ENCODE measurements at regions not wholly inside any gene's neighbourhood (a gene's known extent, or its start where the extent isn't known, plus 50 kb on each side); places are given as distances from the start of the nearest gene placed in this dataset.
A peak's percentile ranks its signal among the peaks of the same experiment; 100 is the strongest.

DNA sequence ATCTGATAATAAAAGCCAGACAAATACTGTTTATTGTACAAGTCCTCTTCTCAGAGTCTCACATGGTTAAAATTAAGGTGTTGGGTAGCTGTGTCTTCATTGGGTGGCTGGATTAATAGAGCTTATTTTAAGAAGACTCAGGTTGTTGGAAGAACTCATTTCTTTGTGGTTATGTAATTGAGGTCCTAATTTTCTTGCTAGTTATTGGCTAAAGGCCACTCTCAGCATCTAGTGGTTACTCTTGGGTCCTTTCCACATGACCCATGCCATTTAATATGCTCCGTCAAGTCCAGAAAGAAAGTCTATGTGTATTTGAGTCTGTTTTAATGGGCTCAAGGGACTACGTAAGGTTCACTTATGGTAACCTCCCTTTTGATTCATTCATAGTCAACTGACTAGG, 1668.6 kb upstream of the AGA start:
- H3K9ac ChIP-seq (ENCODE audit: low read length in 3 of 3), result no peak overlapping the region
- no peaks in the 10 kb centered on the region for H3K36me3 ChIP-seq (ENCODE audit: control insufficient read depth in 2 of 3, insufficient read depth in 3 of 3, low read length in 3 of 3)
- intact Hi-C loops (cut with DNase I), result no loop called here
- DNase-seq (peak in 1 of 5 donors; percentile 1), FAIRE-seq (no peak)
- H3K4me3 ChIP-seq (ENCODE audit: low read length in 3 of 3), result no peak overlapping the region
- no peaks in the 10 kb centered on the region for H3K27me3 ChIP-seq (ENCODE audit: control insufficient read depth, insufficient read depth, low read length)
- no peak overlapping the region for H3K27ac ChIP-seq (ENCODE audit: low read depth in 2 of 2, low read length in 2 of 2)
- no peaks in the 10 kb centered on the region for H3K4me1 ChIP-seq (ENCODE audit: control insufficient read depth in 2 of 3, insufficient read depth in 2 of 3, low read depth in 1 of 3, low read length in 3 of 3)
- TF ChIP-seq, protein P1, sequence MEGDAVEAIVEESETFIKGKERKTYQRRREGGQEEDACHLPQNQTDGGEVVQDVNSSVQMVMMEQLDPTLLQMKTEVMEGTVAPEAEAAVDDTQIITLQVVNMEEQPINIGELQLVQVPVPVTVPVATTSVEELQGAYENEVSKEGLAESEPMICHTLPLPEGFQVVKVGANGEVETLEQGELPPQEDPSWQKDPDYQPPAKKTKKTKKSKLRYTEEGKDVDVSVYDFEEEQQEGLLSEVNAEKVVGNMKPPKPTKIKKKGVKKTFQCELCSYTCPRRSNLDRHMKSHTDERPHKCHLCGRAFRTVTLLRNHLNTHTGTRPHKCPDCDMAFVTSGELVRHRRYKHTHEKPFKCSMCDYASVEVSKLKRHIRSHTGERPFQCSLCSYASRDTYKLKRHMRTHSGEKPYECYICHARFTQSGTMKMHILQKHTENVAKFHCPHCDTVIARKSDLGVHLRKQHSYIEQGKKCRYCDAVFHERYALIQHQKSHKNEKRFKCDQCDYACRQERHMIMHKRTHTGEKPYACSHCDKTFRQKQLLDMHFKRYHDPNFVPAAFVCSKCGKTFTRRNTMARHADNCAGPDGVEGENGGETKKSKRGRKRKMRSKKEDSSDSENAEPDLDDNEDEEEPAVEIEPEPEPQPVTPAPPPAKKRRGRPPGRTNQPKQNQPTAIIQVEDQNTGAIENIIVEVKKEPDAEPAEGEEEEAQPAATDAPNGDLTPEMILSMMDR (IDR thresholded peaks at IDR 0.05; ENCODE audit: borderline replicate concordance, extremely low read depth, insufficient read depth), result no peak
- no peaks in the 10 kb centered on the region for H3K9me3 ChIP-seq (ENCODE audit: control insufficient read depth in 2 of 3, insufficient read depth in 1 of 3, low read length in 3 of 3)

DNA sequence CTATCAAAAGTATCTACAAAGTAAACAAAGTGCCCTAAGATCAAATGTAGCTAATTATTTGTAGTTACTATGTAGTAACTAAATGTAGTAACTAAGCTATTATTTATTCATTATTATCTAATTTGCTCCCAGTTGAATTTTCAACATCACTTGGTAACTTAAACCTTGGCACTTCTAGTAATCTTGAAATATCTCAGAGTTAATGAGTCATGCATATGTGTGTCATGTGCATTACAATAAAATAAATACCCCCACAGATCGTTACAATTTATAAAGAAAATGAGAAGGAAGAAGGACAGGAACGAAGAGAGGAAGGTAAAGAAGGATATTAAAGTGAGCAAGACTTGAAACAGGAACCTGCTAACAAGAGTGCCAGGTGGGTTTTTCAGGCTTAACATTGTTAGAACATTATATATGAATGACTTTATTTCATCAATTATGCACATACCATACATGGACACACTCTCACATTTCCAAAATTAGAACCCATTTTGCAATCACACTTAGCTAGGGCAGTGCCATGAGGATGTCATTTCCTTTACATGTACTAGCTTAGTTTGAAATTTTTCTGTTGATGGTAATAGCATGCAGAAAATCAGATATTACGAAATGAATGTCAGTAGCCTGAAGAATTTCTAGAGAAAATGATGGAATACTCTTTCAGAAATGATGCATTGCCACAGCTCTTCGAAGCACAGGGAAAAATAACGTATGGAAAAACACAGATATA, 1670.4 kb upstream of the AGA start:
- DNase-seq (no peak), FAIRE-seq (peak; percentile 13)
- Histone ChIP-seq H3K36me3 (ENCODE audit: control insufficient read depth in 2 of 3, insufficient read depth in 3 of 3, low read length in 3 of 3) (no peaks in the 10 kb centered on the region), H3K27me3 (ENCODE audit: control insufficient read depth, insufficient read depth, low read length) (no peaks in the 10 kb centered on the region), H3K4me3 (ENCODE audit: low read length in 3 of 3) (no peak overlapping the region), H3K4me1 (ENCODE audit: control insufficient read depth in 2 of 3, insufficient read depth in 2 of 3, low read depth in 1 of 3, low read length in 3 of 3) (no peaks in the 10 kb centered on the region), H3K9ac (ENCODE audit: low read length in 3 of 3) (no peak overlapping the region), H3K27ac (ENCODE audit: low read depth in 2 of 2, low read length in 2 of 2) (no peak overlapping the region), H3K9me3 (ENCODE audit: control insufficient read depth in 2 of 3, insufficient read depth in 1 of 3, low read length in 3 of 3) (no peaks in the 10 kb centered on the region)
- TF ChIP-seq, protein P1 (IDR thresholded peaks at IDR 0.05; ENCODE audit: borderline replicate concordance, extremely low read depth, insufficient read depth), result no peak
- intact Hi-C loops (cut with DNase I), result no loop called here

DNA sequence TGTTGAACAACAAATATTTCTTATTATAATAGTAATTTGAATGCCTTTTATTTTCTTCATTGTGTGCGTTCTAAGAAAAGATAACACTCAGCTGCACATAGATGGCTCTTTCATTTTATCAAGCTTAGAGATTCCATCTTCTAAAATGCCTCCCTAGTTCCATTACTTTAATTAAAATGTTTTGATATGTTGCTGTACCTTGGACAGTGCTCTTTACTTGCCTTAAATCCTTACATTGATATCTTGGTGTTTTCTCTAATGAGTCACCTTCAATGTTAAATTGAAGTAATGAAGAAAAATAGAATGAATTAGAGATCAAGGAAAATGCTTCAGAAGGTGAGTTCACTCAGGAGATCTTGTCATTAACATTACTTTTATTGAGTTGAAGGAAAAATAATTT, 1672.4 kb upstream of the AGA start:
- intact Hi-C loops (cut with DNase I), result no loop called here
- H3K9me3 ChIP-seq (ENCODE audit: control insufficient read depth in 2 of 3, insufficient read depth in 1 of 3, low read length in 3 of 3), result no peaks in the 10 kb centered on the region
- H3K36me3 ChIP-seq (ENCODE audit: control insufficient read depth in 2 of 3, insufficient read depth in 3 of 3, low read length in 3 of 3), result no peaks in the 10 kb centered on the region
- no peak overlapping the region for H3K4me3 ChIP-seq (ENCODE audit: low read length in 3 of 3)
- TF ChIP-seq, protein P1 (IDR thresholded peaks at IDR 0.05; ENCODE audit: borderline replicate concordance, extremely low read depth, insufficient read depth), result no peak
- no peaks in the 10 kb centered on the region for H3K27me3 ChIP-seq (ENCODE audit: control insufficient read depth, insufficient read depth, low read length)
- H3K4me1 ChIP-seq (ENCODE audit: control insufficient read depth in 2 of 3, insufficient read depth in 2 of 3, low read depth in 1 of 3, low read length in 3 of 3), result no peaks in the 10 kb centered on the region
- H3K27ac ChIP-seq (ENCODE audit: low read depth in 2 of 2, low read length in 2 of 2), result no peak overlapping the region
- FAIRE-seq (no peak), DNase-seq (no peak)
- no peak overlapping the region for H3K9ac ChIP-seq (ENCODE audit: low read length in 3 of 3)

DNA sequence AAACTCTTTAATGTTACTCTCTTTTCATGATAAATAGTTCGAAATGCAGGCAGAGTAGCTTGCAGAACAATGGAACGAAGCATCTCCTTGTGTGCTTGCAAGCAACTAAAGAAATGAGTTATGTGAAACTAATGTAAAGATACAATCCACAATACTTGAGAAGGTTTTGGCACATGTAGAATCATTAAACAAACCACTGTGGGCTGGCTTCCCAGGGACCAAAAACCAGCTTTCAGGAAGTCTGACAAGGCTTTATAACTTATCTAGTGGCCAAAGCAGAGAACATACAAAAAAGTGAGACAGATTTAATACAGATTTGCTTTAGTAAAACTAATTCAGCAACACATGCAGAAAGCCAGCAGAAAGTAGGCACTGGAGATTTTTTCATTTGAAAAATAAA, 1673.8 kb upstream of the AGA start:
- intact Hi-C loops (cut with DNase I), result no loop called here
- H3K9ac ChIP-seq (ENCODE audit: low read length in 3 of 3), result no peak overlapping the region
- DNase-seq (no peak), FAIRE-seq (no peak)
- no peaks in the 10 kb centered on the region for H3K4me1 ChIP-seq (ENCODE audit: control insufficient read depth in 2 of 3, insufficient read depth in 2 of 3, low read depth in 1 of 3, low read length in 3 of 3)
- TF ChIP-seq, protein P1 (IDR thresholded peaks at IDR 0.05; ENCODE audit: borderline replicate concordance, extremely low read depth, insufficient read depth), result no peak
- no peaks in the 10 kb centered on the region for H3K27me3 ChIP-seq (ENCODE audit: control insufficient read depth, insufficient read depth, low read length)
- H3K36me3 ChIP-seq (ENCODE audit: control insufficient read depth in 2 of 3, insufficient read depth in 3 of 3, low read length in 3 of 3), result no peaks in the 10 kb centered on the region
- no peak overlapping the region for H3K27ac ChIP-seq (ENCODE audit: low read depth in 2 of 2, low read length in 2 of 2)
- H3K4me3 ChIP-seq (ENCODE audit: low read length in 3 of 3), result no peak overlapping the region
- H3K9me3 ChIP-seq (ENCODE audit: control insufficient read depth in 2 of 3, insufficient read depth in 1 of 3, low read length in 3 of 3), result no peaks in the 10 kb centered on the region

Measured in kidney (tissue), 13 donors.